Transverse colon (tissue), 4 donors: ENCODE measurements at regions not wholly inside any gene's neighbourhood (a gene's known extent, or its start where the extent isn't known, plus 50 kb on each side); places are given as distances from the start of the nearest gene placed in this dataset.

Source experiments
- DNase-seq: peaks from one replicate; pipeline ENCODE4 v3.0.0-alpha.2; 2019
- H3K27ac ChIP-seq, 4 donors: fragments of 200-600 bp; sonication (generic); 2 replicates each; pipeline ENCODE4 v1.5.1; 2016 to 2018; ENCODE audit warnings: inconsistent platforms in 4 of 4
- H3K27me3 ChIP-seq: fragments of 200-600 bp; sonication (generic); 2 replicates; pipeline ENCODE4 v1.5.1; 2017; ENCODE audit warnings: inconsistent platforms
- H3K36me3 ChIP-seq, 4 donors: fragments of 200-600 bp; sonication (generic); 2 replicates each; pipeline ENCODE4 v1.5.1; 2017 to 2019; ENCODE audit warnings: inconsistent platforms in 4 of 4
- H3K4me1 ChIP-seq, 4 donors: fragments of 200-600 bp; sonication (generic); 2 replicates each; pipeline ENCODE4 v1.5.1; 2017 to 2020; ENCODE audit warnings: inconsistent platforms in 4 of 4
- H3K4me3 ChIP-seq, 4 donors: fragments of 200-600 bp; sonication (generic); 1 replicate in 1 of 4; 2 replicates in 3 of 4; pipeline versions ENCODE4 v1.5.1 to v1.6.1; 2017 to 2019; ENCODE audit warnings: inconsistent platforms in 4 of 4
- H3K9me3 ChIP-seq, 2 donors: fragments of 200-600 bp; sonication (generic); 2 replicates each; pipeline ENCODE4 v1.5.1; 2017 to 2019; ENCODE audit warnings: inconsistent platforms in 2 of 2
- CTCF ChIP-seq, 5 experiments: fragments of 200-600 bp in 3 of 5; fragments of 450-650 bp in 2 of 5; sonication (generic) in 3 of 5; IDR thresholded peaks; 1 replicate in 2 of 5; 2 replicates in 3 of 5; pipeline ENCODE4 v1.5.1; 2016 to 2017; ENCODE audit warnings: antibody characterized with exemption in 5 of 5, inconsistent platforms in 3 of 5, mild to moderate bottlenecking in 2 of 5, moderate library complexity in 1 of 5
- EP300 ChIP-seq: sonication (generic); formaldehyde crosslinking; IDR thresholded peaks from one replicate; pipeline ENCODE4 v1.6.1; 2017; ENCODE audit warnings: antibody characterized with exemption, low read depth
- POLR2A ChIP-seq: fragments of 450-650 bp; IDR thresholded peaks from one replicate; pipeline ENCODE4 v1.6.1; 2016; ENCODE audit warnings: antibody characterized with exemption, mild to moderate bottlenecking, moderate library complexity
- POLR2AphosphoS5 ChIP-seq, 3 donors: sonication (generic); formaldehyde crosslinking; IDR thresholded peaks; one replicate each; pipeline ENCODE4 v1.6.1; 2016; ENCODE audit warnings: antibody characterized with exemption in 3 of 3
- WGBS, 2 donors: methylation state at CpG; one replicate each; pipeline ENCODE4 v1.1.5; 2018; ENCODE audit warnings: low coverage in 1 of 2; 5-methylcytosine and 5-hydroxymethylcytosine counted together
- in situ Hi-C, 4 donors: fragments of 200-750 bp; cut with MboI; loops; one replicate each; pipeline versions ENCODE4 v1.15.0 to v1.15.1; 2017; ENCODE audit warnings: low sequenced_read_pairs in 3 of 4, low pct_ligation_motif_present in 1 of 4, low pct_unique_long_range_greater_than_20kb in 1 of 4
- intact Hi-C: fragments of 100-400 bp; cut with DNase I; formaldehyde crosslinking; loops from one replicate; pipeline ENCODE4 v1.15.1; 2023; ENCODE audit warnings: low total_unique reads

DNA sequence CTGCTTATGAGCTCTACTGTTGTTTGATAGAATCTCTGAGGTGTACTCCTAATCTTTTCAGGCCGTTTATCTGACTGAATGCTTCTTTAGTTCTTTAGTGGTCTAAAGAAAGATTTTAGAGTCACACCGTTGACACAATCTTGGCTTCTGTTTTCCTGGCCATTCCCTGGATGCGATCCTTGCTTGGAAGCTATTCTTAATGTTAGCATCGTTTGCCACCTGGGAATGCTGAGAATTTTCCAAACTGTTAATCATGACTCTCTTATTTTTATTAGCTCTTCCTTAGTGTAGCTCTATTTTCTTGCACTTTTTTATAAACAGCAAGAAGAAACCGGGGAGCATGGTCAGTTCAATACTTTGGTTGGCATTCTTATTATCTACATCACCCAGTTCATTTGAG lies 281.0 kb upstream of the PCDH20 start:
- Histone ChIP-seq H3K27ac (no peak overlapping the region), H3K27me3 (no peaks in the 10 kb centered on the region), H3K36me3 (no peaks in the 10 kb centered on the region), H3K9me3 (no peaks in the 10 kb centered on the region), H3K4me3 (no peak overlapping the region), H3K4me1 (no peaks in the 10 kb centered on the region)
- WGBS, 2 donors: 42 to 64% methylated on average over 5 of the region's 5 CpGs
- TF ChIP-seq EP300 (no peak), CTCF (IDR thresholded peaks at IDR 0.05) (no peak), POLR2AphosphoS5 (IDR thresholded peaks at IDR 0.05) (no peak), POLR2A (no peak)
- intact Hi-C loops: no loop called here
- in situ Hi-C loops: no loop called here
- no peak for DNase-seq

GRCh38 chr13:61695147-61695546 lies 279.5 kb upstream of the PCDH20 start:
- 40 to 78% methylated on average over 1 to 2 of the region's 2 CpGs for WGBS, 2 donors
- no peaks in the 10 kb centered on the region for H3K9me3 ChIP-seq
- H3K27me3 ChIP-seq: no peaks in the 10 kb centered on the region
- in situ Hi-C loops: no loop called here
- no peak for DNase-seq
- H3K36me3 ChIP-seq: no peaks in the 10 kb centered on the region
- no peaks in the 10 kb centered on the region for H3K4me1 ChIP-seq
- TF ChIP-seq POLR2AphosphoS5 (IDR thresholded peaks at IDR 0.05): no peak
- TF ChIP-seq POLR2A: no peak
- no peak for TF ChIP-seq CTCF (IDR thresholded peaks at IDR 0.05)
- TF ChIP-seq EP300: no peak
- intact Hi-C loops: no loop called here
- no peak overlapping the region for H3K4me3 ChIP-seq
- H3K27ac ChIP-seq: no peak overlapping the region

- in situ Hi-C loops (no loop called here), intact Hi-C loops (no loop called here)
- H3K4me3 ChIP-seq: no peak overlapping the region
- no peaks in the 10 kb centered on the region for H3K36me3 ChIP-seq
- DNase-seq: no peak
- H3K27me3 ChIP-seq: no peaks in the 10 kb centered on the region
- H3K4me1 ChIP-seq: no peaks in the 10 kb centered on the region
- no peaks in the 10 kb centered on the region for H3K9me3 ChIP-seq
- no peak overlapping the region for H3K27ac ChIP-seq
- TF ChIP-seq POLR2A (no peak), POLR2AphosphoS5 (IDR thresholded peaks at IDR 0.05) (no peak), CTCF (IDR thresholded peaks at IDR 0.05) (no peak), EP300 (no peak)
Observed at GRCh38 chr13:61692691-61693090, 277.0 kb upstream of the PCDH20 start.

GRCh38 chr13:61685682-61686012 lies 270.0 kb upstream of the PCDH20 start:
- intact Hi-C loops (no loop called here), in situ Hi-C loops (no loop called here)
- Histone ChIP-seq H3K27me3 (no peaks in the 10 kb centered on the region), H3K4me3 (no peak overlapping the region), H3K4me1 (no peaks in the 10 kb centered on the region), H3K36me3 (no peaks in the 10 kb centered on the region), H3K27ac (no peak overlapping the region), H3K9me3 (no peaks in the 10 kb centered on the region)
- WGBS, 2 donors: 61 to 80% methylated on average over 1 to 2 of the region's 2 CpGs
- no peak for TF ChIP-seq POLR2A
- TF ChIP-seq POLR2AphosphoS5 (IDR thresholded peaks at IDR 0.05): no peak
- no peak for TF ChIP-seq EP300
- no peak for TF ChIP-seq CTCF (IDR thresholded peaks at IDR 0.05)
- DNase-seq: no peak
